ENCODE measurements at regions not wholly inside any gene's neighbourhood (a gene's known extent, or its start where the extent isn't known, plus 50 kb on each side); places are given as distances from the start of the nearest gene placed in this dataset.

- POLR2A ChIA-PET = no interaction called here
- CTCF ChIA-PET = no interaction called here
- no peaks in the 10 kb centered on the region for H3K9me2 ChIP-seq
- H3K27ac ChIP-seq (ENCODE audit: low read depth in 2 of 2, low read length in 1 of 2) = no peak overlapping the region
- WGBS (ENCODE audit: low lambda C conversion rate) = 57% methylated on average over 4 of the region's 4 CpGs
- H3K36me3 ChIP-seq (replicated peaks in 1 of 2; ENCODE audit: control insufficient read depth in 1 of 2, insufficient read depth in 2 of 2, low read length in 1 of 2) = no peaks in the 10 kb centered on the region
- TF ChIP-seq MAX (IDR thresholded peaks at IDR 0.05; ENCODE audit: low read depth) (no peak), POLR2AphosphoS5 (IDR thresholded peaks at IDR 0.05; ENCODE audit: low read depth, low read length) (no peak), IRF3 (IDR thresholded peaks at IDR 0.05; ENCODE audit: low read depth, low read length) (no peak), GATA2 (CRISPR knock-in tag; IDR thresholded peaks at IDR 0.05) (no peak), RFX5 (IDR thresholded peaks at IDR 0.05; ENCODE audit: low read length) (no peak), RCOR1 (IDR thresholded peaks at IDR 0.05; ENCODE audit: low read length) (no peak), EP300 (IDR thresholded peaks at IDR 0.05; ENCODE audit: borderline replicate concordance in 1 of 2, low read depth in 1 of 2, low read length in 1 of 2) (no peak), CHD2 (IDR thresholded peaks at IDR 0.05; ENCODE audit: low read length, partially characterized antibody) (no peak)
- peaks cover 0 to 15% of the 10 kb centered on the region in 2 experiments; a peak in 1 of 4 replicates for H3K4me1 ChIP-seq (ENCODE audit: control insufficient read depth in 1 of 2, insufficient read depth in 2 of 2, low read depth in 1 of 2, low read length in 1 of 2)
- H3K4me3 ChIP-seq (ENCODE audit: low read depth in 2 of 2, low read length in 1 of 2) = no peak overlapping the region
- H4K20me1 ChIP-seq (ENCODE audit: insufficient read depth) = no peaks in the 10 kb centered on the region
- H3K79me2 ChIP-seq (ENCODE audit: insufficient read depth) = no peaks in the 10 kb centered on the region
- no peak for DNase-seq
- no peak overlapping the region for H3K9ac ChIP-seq
- no peaks in the 10 kb centered on the region for H3K9me3 ChIP-seq
- H3F3A ChIP-seq (replicated peaks; ENCODE audit: insufficient read depth) = no peaks in the 10 kb centered on the region
- no peaks in the 10 kb centered on the region for H3K27me3 ChIP-seq (ENCODE audit: insufficient read depth)
- H3K4me2 ChIP-seq = no peak overlapping the region
- H2AFZ ChIP-seq (ENCODE audit: low read depth) = no peak overlapping the region
These were observed 72.2 kb upstream of the CCND1 start for GRCh38 chr11:69568809-69569097.

- no peaks in the 10 kb centered on the region for H4K20me1 ChIP-seq (ENCODE audit: insufficient read depth)
- H3K9me2 ChIP-seq = no peaks in the 10 kb centered on the region
- TF ChIP-seq PBX3 (IDR thresholded peaks at IDR 0.05) = no peak
- WGBS (ENCODE audit: low lambda C conversion rate) = 97% methylated on average over 21 of the region's 21 CpGs
- no peaks in the 10 kb centered on the region for H3K27me3 ChIP-seq (ENCODE audit: insufficient read depth)
- H3K4me3 ChIP-seq (ENCODE audit: low read depth in 2 of 2, low read length in 1 of 2) = no peak overlapping the region
- no peak overlapping the region for H2AFZ ChIP-seq (ENCODE audit: low read depth)
- peaks cover 0 to 15% of the 10 kb centered on the region in 2 experiments; a peak in 1 of 4 replicates for H3K4me1 ChIP-seq (ENCODE audit: control insufficient read depth in 1 of 2, insufficient read depth in 2 of 2, low read depth in 1 of 2, low read length in 1 of 2)
- H3K9ac ChIP-seq = no peak overlapping the region
- ChIA-PET CTCF (no interaction called here), POLR2A (no interaction called here)
- H3F3A ChIP-seq (replicated peaks; ENCODE audit: insufficient read depth) = no peaks in the 10 kb centered on the region
- no peaks in the 10 kb centered on the region for H3K36me3 ChIP-seq (replicated peaks in 1 of 2; ENCODE audit: control insufficient read depth in 1 of 2, insufficient read depth in 2 of 2, low read length in 1 of 2)
- no peaks in the 10 kb centered on the region for H3K79me2 ChIP-seq (ENCODE audit: insufficient read depth)
- H3K27ac ChIP-seq (ENCODE audit: low read depth in 2 of 2, low read length in 1 of 2) = no peak overlapping the region
- H3K4me2 ChIP-seq = no peak overlapping the region
- no peaks in the 10 kb centered on the region for H3K9me3 ChIP-seq
- no peak for DNase-seq
These were observed 71.4 kb upstream of the CCND1 start for GRCh38 chr11:69569306-69570200.
